GM19328 (cell line): ENCODE measurements at regions not wholly inside any gene's neighbourhood (a gene's known extent, or its start where the extent isn't known, plus 50 kb on each side); places are given as distances from the start of the nearest gene placed in this dataset.

Source experiments
- ATAC-seq: cut with Tn5 transposase; IDR thresholded peaks from one replicate; pipeline ENCODE4 v1.9.1; 2021; ENCODE audit warnings: mild to moderate bottlenecking, moderate library complexity; ENCODE audit not compliant: unreplicated experiment

- no peak for ATAC-seq
These were observed 101.2 kb upstream of the SLC38A2 start for GRCh38 chr12:46473634-46474329.

DNA sequence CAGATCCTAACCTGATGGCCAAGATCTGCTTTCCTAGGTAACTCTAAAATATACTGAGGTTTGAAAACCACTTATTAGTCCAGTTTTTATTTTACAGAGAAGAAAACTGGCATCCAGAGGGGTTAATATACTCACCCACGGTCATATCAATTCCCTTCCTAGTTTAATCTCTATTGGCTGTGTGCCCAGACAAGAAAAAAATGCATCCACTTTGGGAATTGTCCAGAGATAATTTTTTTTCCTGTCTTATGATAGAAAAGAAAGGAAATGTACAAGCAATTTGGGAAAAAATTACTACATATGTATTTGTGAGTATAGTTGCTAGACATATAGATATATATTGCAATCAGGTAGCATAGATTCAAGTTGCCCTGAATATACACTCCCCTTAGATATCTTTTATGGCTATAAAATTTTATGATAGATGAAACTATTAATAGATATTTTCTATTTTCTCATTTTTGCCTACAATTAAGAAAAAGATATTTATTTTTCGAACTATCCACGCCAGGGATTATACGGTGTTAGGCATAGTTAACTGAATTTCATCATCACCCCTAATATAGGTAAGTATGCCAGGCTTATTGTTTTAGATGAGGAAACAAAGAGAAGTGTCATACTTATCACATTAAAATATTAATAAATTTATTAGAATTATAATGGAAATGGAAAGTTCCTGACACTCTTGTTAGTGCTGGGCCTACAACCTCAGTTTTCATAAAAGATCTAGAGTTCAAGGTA lies 100.5 kb upstream of the SLC38A2 start:
- ATAC-seq = no peak

DNA sequence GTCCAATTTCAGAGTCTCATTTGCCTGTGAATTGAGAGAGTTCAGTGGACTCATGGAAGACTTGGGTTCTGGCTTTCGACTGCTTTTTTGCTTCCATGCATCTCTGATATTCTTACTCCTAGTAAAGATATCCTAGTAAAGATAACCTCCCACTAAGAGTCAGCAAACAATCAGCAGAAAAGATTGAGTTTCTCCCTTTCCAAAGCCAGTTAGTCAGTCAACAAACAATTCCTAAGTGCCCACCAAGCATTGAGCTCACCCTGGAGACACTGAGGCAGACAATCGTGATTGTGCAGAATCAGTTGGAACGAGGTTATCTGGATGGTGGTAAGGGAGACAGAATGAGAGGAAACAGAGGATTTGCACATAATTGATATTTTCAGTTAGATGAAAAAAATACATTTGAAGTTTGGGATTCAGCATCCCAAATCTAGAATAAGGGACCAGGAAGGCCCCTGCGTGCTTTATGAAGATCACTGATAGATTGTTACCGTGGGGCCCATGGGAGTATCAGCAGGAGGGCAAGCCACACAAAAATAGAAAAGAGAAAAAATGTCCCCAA lies 99.7 kb upstream of the SLC38A2 start:
- no peak for ATAC-seq

DNA sequence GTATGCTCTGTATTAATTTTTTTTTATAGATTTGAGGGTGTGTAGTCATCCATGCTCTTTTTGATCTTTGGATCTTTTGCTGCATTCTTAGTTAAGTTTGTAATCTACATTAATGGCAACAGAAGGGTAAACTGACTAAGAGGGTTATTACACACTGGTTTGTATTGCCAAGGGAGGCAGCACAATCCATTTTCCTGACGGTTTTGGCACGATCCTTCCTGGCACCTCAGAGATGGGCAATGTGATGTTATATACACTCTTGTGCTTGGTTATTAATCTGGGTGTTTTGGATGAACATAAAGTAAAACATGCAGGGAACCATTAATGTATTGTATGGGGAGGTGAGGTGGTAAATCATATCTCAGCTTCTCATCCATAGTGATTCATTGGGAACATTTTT lies 98.8 kb upstream of the SLC38A2 start:
- ATAC-seq = no peak

DNA sequence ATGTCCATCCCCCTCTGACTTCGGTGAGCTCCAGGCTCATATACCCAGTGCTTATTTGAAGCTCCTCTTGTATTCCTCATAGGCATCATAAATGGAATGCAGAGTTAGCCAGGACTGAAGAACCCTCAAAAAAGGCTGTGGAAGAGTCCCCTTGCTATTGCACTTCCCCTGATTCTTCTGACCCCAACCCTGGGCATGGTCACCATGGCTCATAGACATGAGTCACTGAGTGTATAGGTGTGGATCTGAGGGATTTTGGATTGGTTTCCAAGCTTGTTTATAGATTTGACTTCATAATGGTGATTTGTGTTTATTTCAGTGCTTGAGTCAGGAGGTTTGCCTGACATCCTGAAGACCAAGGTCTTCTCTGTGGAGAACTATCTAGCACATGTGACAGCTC lies 98.4 kb upstream of the SLC38A2 start:
- no peak for ATAC-seq

- no peak for ATAC-seq
These were observed 97.6 kb upstream of the SLC38A2 start for GRCh38 chr12:46470036-46470627.

GRCh38 chr12:46468813-46469212 lies 96.2 kb upstream of the SLC38A2 start:
- no peak for ATAC-seq

DNA sequence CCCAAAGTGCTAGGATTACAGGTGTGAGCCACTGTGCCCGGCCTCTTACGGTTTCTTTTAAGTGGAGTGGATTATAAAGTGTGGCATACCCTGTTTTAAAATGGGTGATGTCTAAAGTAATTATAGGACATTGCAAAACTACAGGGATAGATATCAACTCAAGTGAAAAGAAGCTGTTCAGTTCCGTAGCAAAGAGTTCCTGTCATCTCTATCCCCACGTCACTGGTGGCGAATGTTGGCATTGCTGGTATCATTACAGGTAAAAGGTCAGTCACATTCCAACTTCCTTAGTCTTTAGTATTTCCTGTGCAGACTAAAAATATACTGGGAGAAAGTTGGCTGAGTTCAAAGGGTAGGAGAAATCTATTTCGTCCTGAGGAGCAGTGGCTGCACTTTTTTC lies 95.6 kb upstream of the SLC38A2 start:
- ATAC-seq = no peak

GRCh38 chr12:46465307-46465706 lies 92.7 kb upstream of the SLC38A2 start:
- no peak for ATAC-seq

DNA sequence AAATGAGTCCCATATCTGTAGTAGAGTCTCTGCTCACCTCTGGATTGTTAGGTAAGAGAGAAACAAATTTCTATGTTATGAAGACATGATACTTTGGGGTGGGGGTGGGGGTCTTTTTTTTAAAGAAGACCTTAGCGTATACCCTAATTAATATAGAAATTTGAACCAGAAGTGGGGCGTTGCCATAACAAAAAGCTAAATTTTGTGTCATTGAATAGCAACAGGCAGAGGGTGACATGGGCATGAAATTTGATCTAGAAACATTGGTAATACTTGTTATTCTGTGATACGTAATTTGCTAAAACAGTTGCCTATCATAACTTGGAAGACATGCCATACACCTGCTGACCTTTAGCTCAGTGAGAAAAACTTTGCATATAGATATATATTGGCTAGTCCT lies 92.3 kb upstream of the SLC38A2 start:
- no peak for ATAC-seq

GRCh38 chr12:46462641-46463355 lies 90.2 kb upstream of the SLC38A2 start:
- ATAC-seq = no peak

DNA sequence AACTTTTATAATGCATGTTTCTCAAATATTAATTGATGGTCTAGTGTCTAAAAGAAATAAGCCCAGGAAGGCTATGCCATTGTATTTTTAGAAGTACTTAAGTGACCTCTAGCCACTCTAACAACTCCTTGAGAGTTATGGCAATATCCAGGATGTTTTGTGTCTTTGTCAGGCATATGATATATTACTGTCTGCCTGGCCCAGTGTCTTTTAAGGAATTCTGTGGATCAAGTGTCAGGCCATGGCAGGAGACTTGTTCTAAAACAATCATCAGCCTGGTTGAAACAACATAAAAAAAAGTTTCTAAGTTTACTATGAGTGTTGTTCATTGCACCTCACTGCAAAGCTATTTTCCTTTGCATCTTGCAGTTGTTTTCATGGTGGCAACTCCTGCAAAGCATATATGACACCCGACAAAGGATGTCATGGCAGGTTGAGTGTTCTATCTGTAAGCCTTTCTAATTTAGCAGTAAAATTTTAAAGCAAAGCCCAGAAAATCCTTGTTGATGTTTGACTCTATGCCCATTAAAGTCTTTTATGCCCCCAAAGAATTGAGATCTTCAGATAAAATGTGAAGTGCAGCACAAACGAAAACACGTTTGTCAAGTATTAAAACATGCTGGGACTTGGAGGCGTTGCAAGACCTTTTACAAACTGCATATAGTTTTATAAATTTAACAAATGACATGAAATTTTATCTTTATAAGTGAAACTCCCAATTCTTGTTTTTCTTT lies 89.5 kb upstream of the SLC38A2 start:
- no peak for ATAC-seq

DNA sequence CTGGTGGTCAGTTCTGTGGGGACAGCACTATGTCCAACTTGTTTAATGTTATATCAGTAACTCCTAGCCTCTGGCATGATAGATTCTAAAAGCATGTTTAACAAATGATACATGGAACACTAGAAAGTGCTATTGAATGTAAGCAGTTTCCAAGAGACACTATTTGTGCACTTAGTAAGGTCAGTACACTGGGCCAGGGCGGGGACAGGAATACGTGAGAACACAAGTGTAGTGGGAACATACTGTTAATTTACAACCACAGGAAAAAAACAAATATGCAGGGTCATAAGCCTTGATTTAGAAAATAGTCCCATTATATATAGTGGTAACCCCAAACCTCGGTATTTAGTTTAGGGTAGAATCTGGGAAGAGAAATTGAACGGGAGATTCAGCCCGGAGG lies 88.9 kb upstream of the SLC38A2 start:
- ATAC-seq = no peak

DNA sequence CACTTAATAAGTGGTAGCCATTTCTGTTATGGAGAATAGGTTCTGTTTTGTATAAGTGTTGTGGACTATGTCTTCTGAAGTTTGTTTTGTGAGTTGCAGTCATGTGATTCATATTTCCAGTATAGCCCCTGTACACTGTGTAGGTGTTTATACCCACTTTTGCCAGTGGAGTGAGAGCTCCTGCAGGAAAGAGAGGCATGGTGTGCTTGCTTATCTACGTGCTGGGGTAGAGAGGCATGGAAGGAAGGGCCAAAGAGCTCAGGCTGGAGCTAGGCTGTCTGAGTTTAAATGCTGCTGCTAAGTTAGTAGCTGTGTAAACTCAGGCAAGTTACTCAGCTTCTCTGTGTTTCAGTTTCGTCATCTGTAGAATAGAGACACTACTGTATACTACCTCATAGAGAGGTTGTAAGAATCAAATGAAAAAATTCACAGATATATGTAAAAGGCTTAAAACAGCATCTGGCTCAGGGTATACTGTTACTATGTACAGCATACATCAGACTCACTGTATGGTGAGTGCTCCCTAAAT lies 88.2 kb upstream of the SLC38A2 start:
- ATAC-seq = no peak

DNA sequence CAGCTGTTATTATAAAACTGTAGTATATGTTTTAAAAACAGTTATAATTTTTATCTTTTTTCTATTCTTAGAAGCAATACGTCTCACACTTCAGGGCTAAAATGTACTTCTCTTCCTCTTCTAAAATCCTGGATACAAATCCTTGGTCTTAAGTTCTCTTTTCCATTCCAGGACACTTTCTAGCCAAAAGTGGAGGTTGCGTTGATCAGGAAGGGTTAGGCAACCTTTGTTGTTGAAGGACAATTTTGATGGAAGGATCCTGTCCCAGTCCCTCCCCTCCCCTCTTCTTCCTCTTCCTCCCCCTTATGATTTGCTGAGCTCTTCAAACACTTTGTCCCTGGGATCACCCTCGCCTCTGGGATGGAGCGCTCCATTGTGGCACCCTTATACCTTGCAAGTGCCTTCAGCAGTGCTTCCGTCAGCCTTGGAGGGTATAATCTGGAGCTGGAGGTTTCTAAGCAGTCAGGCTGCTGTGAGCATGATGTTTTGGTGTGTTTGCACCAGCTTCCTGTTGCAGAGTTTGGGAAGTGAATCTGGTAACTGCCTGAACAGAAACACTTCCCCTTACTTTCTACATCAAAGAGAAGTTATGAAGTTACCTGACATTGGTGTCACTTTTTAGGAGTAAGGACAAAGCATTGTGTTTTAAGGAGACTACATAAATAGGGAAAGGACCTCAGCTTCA lies 87.4 kb upstream of the SLC38A2 start:
- no peak for ATAC-seq

DNA sequence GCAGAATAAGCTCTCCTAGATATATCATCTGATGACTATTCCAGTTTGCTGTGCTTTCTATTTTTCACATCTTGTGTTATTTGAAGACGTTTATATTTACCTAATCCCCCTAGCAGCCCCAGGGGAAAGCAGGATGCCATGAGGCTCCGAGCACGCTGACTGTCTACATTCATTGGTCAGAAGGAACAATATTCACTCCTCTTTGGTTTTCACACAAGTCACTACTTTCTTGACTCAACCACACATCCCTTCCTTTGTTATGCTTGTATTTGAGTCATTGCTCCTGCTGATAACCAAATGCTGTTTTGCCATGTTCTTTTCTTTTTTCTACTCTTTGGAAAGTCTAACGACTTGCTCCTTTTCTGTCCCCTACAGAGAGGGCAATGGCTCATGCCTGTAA lies 86.5 kb upstream of the SLC38A2 start:
- no peak for ATAC-seq

GRCh38 chr12:46458500-46459102 lies 86.0 kb upstream of the SLC38A2 start:
- no peak for ATAC-seq

- no peak for ATAC-seq
These were observed 85.4 kb upstream of the SLC38A2 start for GRCh38 chr12:46457958-46458357.
